HG02759 (cell line): ENCODE measurements at regions not wholly inside any gene's neighbourhood (a gene's known extent, or its start where the extent isn't known, plus 50 kb on each side); places are given as distances from the start of the nearest gene placed in this dataset.
"Not testable (repeated sequence)": the region's sequence is repeated elsewhere in the genome, so short reads cannot be mapped to it uniquely, and the experiment has no call there.

Experiments used
- ATAC-seq: cut with Tn5 transposase; IDR thresholded peaks from one replicate; pipeline ENCODE4 v1.9.1; 2021; ENCODE audit warnings: mild to moderate bottlenecking, moderate library complexity; ENCODE audit not compliant: unreplicated experiment

GRCh38 chr6:85995339-85996033 lies 352.8 kb upstream of the SYNCRIP start:
- ATAC-seq, result no peak

- no peak for ATAC-seq
These were observed 344.0 kb upstream of the SYNCRIP start for GRCh38 chr6:85986681-85987080.

GRCh38 chr6:85983032-85983659 lies 340.5 kb upstream of the SYNCRIP start:
- peak; percentile 72 for ATAC-seq

- ATAC-seq, result no peak
These were observed 335.0 kb upstream of the SYNCRIP start for GRCh38 chr6:85977661-85978060.

GRCh38 chr6:85975957-85976356 lies 333.3 kb upstream of the SYNCRIP start:
- peak; percentile 52 for ATAC-seq

- ATAC-seq, result no peak
These were observed 328.6 kb upstream of the SYNCRIP start for GRCh38 chr6:85971238-85971637.

GRCh38 chr6:85966828-85967227 lies 324.1 kb upstream of the SYNCRIP start:
- ATAC-seq, result no peak

- no peak for ATAC-seq
These were observed 319.1 kb upstream of the SYNCRIP start for GRCh38 chr6:85961746-85962145.

GRCh38 chr6:85961125-85961524 lies 318.4 kb upstream of the SYNCRIP start:
- ATAC-seq, result no peak

- no peak for ATAC-seq
These were observed 305.8 kb upstream of the SYNCRIP start for GRCh38 chr6:85948481-85948880.

- no peak for ATAC-seq
These were observed 302.9 kb upstream of the SYNCRIP start for GRCh38 chr6:85945459-85946185.

GRCh38 chr6:85944776-85945175 lies 302.1 kb upstream of the SYNCRIP start:
- no peak for ATAC-seq

- peak; percentile 54 for ATAC-seq
These were observed 300.2 kb upstream of the SYNCRIP start for GRCh38 chr6:85942844-85943243.

GRCh38 chr6:85936916-85937315 lies 294.2 kb upstream of the SYNCRIP start:
- no peak for ATAC-seq

GRCh38 chr6:85923013-85923430 lies 280.3 kb upstream of the SYNCRIP start:
- ATAC-seq, result peak; percentile 99

- no peak for ATAC-seq
These were observed 278.1 kb upstream of the SYNCRIP start for GRCh38 chr6:85920782-85921181.

- peak; percentile 37 for ATAC-seq
These were observed 274.8 kb upstream of the SYNCRIP start for GRCh38 chr6:85917522-85917921.

- no peak for ATAC-seq
These were observed 270.3 kb upstream of the SYNCRIP start for GRCh38 chr6:85913001-85913400.

GRCh38 chr6:85912582-85912981 lies 269.9 kb upstream of the SYNCRIP start:
- ATAC-seq, result no peak

GRCh38 chr6:85911067-85911466 lies 268.4 kb upstream of the SYNCRIP start:
- no peak for ATAC-seq

- not testable (repeated sequence) for ATAC-seq
These were observed 265.4 kb upstream of the SYNCRIP start for GRCh38 chr6:85908120-85908519.

- ATAC-seq, result no peak
These were observed 249.7 kb upstream of the SYNCRIP start for GRCh38 chr6:85892346-85892745.
